Neutrophil (primary cell): ENCODE measurements at regions not wholly inside any gene's neighbourhood (a gene's known extent, or its start where the extent isn't known, plus 50 kb on each side); places are given as distances from the start of the nearest gene placed in this dataset.

Experiments used
- H3K27ac ChIP-seq: fragments of 200-600 bp; sonication (generic); 2 replicates; pipeline ENCODE4 v1.5.1; 2016; ENCODE audit warnings: mild to moderate bottlenecking, moderate library complexity
- H3K27me3 ChIP-seq: fragments of 200-600 bp; sonication (generic); 2 replicates; pipeline ENCODE4 v1.6.0; 2016; ENCODE audit warnings: mild to moderate bottlenecking
- H3K36me3 ChIP-seq: fragments of 200-600 bp; sonication (generic); 2 replicates; pipeline ENCODE4 v1.5.1; 2017
- H3K4me1 ChIP-seq, 2 experiments: fragments of 200-600 bp in 1 of 2; sonication (generic) in 1 of 2; 1 replicate in 1 of 2; 2 replicates in 1 of 2; pipeline versions ENCODE4 v1.5.1 to v1.6.1; 2013 to 2016; ENCODE audit warnings: low read depth in 1 of 2, low read length in 1 of 2, mild to moderate bottlenecking in 1 of 2, moderate library complexity in 1 of 2; ENCODE audit not compliant: control insufficient read depth in 1 of 2, insufficient read depth in 1 of 2
- H3K4me3 ChIP-seq, 2 experiments: fragments of 200-600 bp in 1 of 2; sonication (generic) in 1 of 2; 1 replicate in 1 of 2; 2 replicates in 1 of 2; pipeline ENCODE4 v1.5.1; 2013 to 2016; ENCODE audit warnings: low read depth in 1 of 2, low read length in 1 of 2, mild to moderate bottlenecking in 1 of 2, moderate library complexity in 1 of 2
- H3K9me3 ChIP-seq: fragments of 200-600 bp; sonication (generic); 2 replicates; pipeline ENCODE4 v1.5.1; 2016
- CTCF ChIP-seq: fragments of 200-600 bp; sonication (generic); IDR thresholded peaks from 2 replicates; pipeline ENCODE4 v1.5.1; 2016; ENCODE audit warnings: antibody characterized with exemption

GRCh38 chr10:10302689-10303088 lies 715.0 kb upstream of the CELF2 start:
- Histone ChIP-seq H3K27me3 (no peaks in the 10 kb centered on the region), H3K4me1 (no peaks in the 10 kb centered on the region), H3K9me3 (no peaks in the 10 kb centered on the region), H3K4me3 (no peak overlapping the region), H3K36me3 (no peaks in the 10 kb centered on the region), H3K27ac (no peak overlapping the region)
- no peak for TF ChIP-seq CTCF

DNA sequence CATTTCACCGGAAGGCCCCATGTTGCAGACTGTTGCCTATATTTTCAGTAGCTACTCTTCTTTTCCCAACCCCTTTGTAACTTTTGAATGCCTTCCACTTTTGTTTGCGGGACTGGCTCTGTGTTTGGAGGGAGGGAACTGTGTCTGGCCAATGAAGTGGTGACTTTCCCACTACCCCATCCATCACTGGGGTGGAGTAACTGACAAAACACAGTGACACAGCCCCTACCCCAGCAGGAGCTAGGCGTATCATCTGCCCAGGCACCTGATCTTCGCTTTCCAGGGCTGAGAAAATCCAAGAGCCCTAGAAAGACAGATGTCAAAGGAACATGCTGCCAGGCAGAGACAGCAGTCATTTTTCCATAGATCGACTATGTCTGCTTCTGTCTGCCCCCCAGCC lies 710.6 kb upstream of the CELF2 start:
- H3K4me3 ChIP-seq, result no peak overlapping the region
- no peaks in the 10 kb centered on the region for H3K36me3 ChIP-seq
- no peaks in the 10 kb centered on the region for H3K27me3 ChIP-seq
- no peaks in the 10 kb centered on the region for H3K4me1 ChIP-seq
- H3K27ac ChIP-seq, result no peak overlapping the region
- no peak for TF ChIP-seq CTCF
- no peaks in the 10 kb centered on the region for H3K9me3 ChIP-seq

- no peak overlapping the region for H3K4me3 ChIP-seq
- no peaks in the 10 kb centered on the region for H3K9me3 ChIP-seq
- TF ChIP-seq CTCF, result no peak
- H3K27me3 ChIP-seq, result no peaks in the 10 kb centered on the region
- H3K27ac ChIP-seq, result no peak overlapping the region
- H3K4me1 ChIP-seq, result no peaks in the 10 kb centered on the region
- no peaks in the 10 kb centered on the region for H3K36me3 ChIP-seq
These were observed 710.1 kb upstream of the CELF2 start for GRCh38 chr10:10307551-10307950.

DNA sequence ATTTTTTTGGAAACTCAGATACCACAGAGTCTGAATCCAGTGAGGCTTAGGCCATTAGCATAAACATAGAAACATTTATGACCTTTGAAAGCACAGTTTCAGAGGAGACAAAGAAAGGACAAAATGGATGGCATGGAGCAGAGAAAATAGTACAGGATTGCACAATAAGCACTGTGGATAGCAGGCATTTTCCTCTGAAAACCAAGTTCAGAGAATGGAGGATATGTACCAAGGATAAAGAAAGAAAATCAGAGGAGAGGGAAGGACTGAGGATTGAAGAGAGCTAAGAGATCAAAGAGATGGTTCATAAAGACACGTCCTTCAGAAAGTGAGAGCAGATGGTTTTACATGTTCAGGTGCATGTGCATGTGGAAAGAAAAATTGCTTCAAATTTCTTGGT lies 707.2 kb upstream of the CELF2 start:
- no peak overlapping the region for H3K4me3 ChIP-seq
- H3K9me3 ChIP-seq, result no peaks in the 10 kb centered on the region
- H3K4me1 ChIP-seq, result no peaks in the 10 kb centered on the region
- no peaks in the 10 kb centered on the region for H3K36me3 ChIP-seq
- no peaks in the 10 kb centered on the region for H3K27me3 ChIP-seq
- no peak for TF ChIP-seq CTCF
- H3K27ac ChIP-seq, result no peak overlapping the region

DNA sequence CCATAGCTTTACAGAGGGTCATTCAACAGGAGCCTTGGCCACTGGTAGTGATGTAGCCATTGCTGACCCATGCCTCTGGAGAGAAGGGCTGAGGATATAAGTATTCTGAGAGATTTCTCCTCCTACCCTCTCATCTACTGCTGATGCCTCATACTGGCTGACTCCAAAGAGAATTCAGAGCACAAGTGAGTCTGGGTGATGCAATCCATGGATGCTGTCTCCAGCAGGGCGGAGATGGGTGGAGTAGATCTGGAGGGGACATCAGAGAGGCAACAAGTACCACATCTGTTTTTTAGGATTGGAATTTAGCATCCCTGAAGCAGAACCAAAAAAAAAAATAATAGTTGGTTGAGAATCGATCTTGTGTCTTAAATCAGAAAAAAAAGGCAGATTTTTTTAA lies 705.7 kb upstream of the CELF2 start:
- H3K9me3 ChIP-seq, result no peaks in the 10 kb centered on the region
- H3K4me1 ChIP-seq, result no peaks in the 10 kb centered on the region
- H3K36me3 ChIP-seq, result no peaks in the 10 kb centered on the region
- H3K4me3 ChIP-seq, result no peak overlapping the region
- H3K27ac ChIP-seq, result no peak overlapping the region
- no peaks in the 10 kb centered on the region for H3K27me3 ChIP-seq
- TF ChIP-seq CTCF, result no peak
